Endothelial cell of umbilical vein (primary cell): ENCODE measurements at regions not wholly inside any gene's neighbourhood (a gene's known extent, or its start where the extent isn't known, plus 50 kb on each side); places are given as distances from the start of the nearest gene placed in this dataset.

Experiments
- CTCF ChIP-seq, 2 donors: IDR thresholded peaks; 1 replicate in 1 of 2; 2 replicates in 1 of 2; pipeline ENCODE4 v1.5.1; 2011; ENCODE audit warnings: low read length in 2 of 2, mild to moderate bottlenecking in 2 of 2, moderate library complexity in 2 of 2, control low read depth in 1 of 2, inconsistent platforms in 1 of 2, low read depth in 1 of 2; ENCODE audit not compliant: insufficient read depth in 1 of 2; ENCODE audit errors: extremely low read depth in 1 of 2
- EZH2 ChIP-seq: IDR thresholded peaks from 2 replicates; pipeline ENCODE4 v1.6.1; 2012; ENCODE audit warnings: borderline replicate concordance, low read depth, mild to moderate bottlenecking, moderate library complexity, low read length, inconsistent platforms; ENCODE audit not compliant: severe bottlenecking
- POLR2A ChIP-seq: IDR thresholded peaks from 2 replicates; pipeline ENCODE4 v1.6.1; 2012; ENCODE audit warnings: low read depth, mild to moderate bottlenecking, control low read depth, low read length
- POLR2AphosphoS5 ChIP-seq: IDR thresholded peaks from 2 replicates; pipeline ENCODE4 v1.6.1; 2012; ENCODE audit warnings: low read depth, mild to moderate bottlenecking, control low read depth, low read length, moderate library complexity; ENCODE audit not compliant: insufficient read depth

GRCh38 chr4:187544461-187545053, 451.0 kb upstream of the ZFP42 start:
- no peak for TF ChIP-seq CTCF (IDR thresholded peaks at IDR 0.05; ENCODE audit: extremely low read depth in 1 of 2, insufficient read depth in 1 of 2, low read depth in 1 of 2, low read length in 2 of 2)
- no peak for TF ChIP-seq EZH2
- TF ChIP-seq POLR2AphosphoS5 = no peak
- TF ChIP-seq POLR2A = no peak
